HUES6 (cell line): ENCODE measurements at regions not wholly inside any gene's neighbourhood (a gene's known extent, or its start where the extent isn't known, plus 50 kb on each side); places are given as distances from the start of the nearest gene placed in this dataset.
"Not testable (repeated sequence)": the region's sequence is repeated elsewhere in the genome, so short reads cannot be mapped to it uniquely, and the experiment has no call there.

ENCODE experiments used
- H3K27ac ChIP-seq: 2 replicates; pipeline ENCODE4 v1.7.0; 2013; ENCODE audit warnings: low read depth, mild to moderate bottlenecking, low read length, inconsistent platforms
- H3K27me3 ChIP-seq: 2 replicates; pipeline ENCODE4 v1.6.1; 2013; ENCODE audit warnings: low read length; ENCODE audit not compliant: control insufficient read depth, insufficient read depth
- H3K36me3 ChIP-seq: 2 replicates; pipeline ENCODE4 v1.6.1; 2013; ENCODE audit warnings: low read length; ENCODE audit not compliant: control insufficient read depth, insufficient read depth
- H3K4me1 ChIP-seq: 2 replicates; pipeline ENCODE4 v1.6.1; 2013; ENCODE audit warnings: low read length; ENCODE audit not compliant: control insufficient read depth, insufficient read depth
- H3K4me3 ChIP-seq: 2 replicates; pipeline ENCODE4 v1.5.1; 2013; ENCODE audit warnings: low read depth, low read length
- H3K9ac ChIP-seq: one replicate; pipeline ENCODE4 v1.6.1; 2013; ENCODE audit warnings: mild to moderate bottlenecking, low read length
- H3K9me3 ChIP-seq: 2 replicates; pipeline ENCODE4 v1.6.1; 2013; ENCODE audit warnings: low read depth, low read length; ENCODE audit not compliant: control insufficient read depth, insufficient read depth

GRCh38 chr21:10346249-10346648 lies 175.1 kb upstream of the TPTE start:
- H3K9me3 ChIP-seq, result peaks cover 68% of the 10 kb centered on the region
- not testable (repeated sequence) for H3K27me3 ChIP-seq, H3K4me1 ChIP-seq, H3K36me3 ChIP-seq, H3K4me3 ChIP-seq, H3K9ac ChIP-seq, H3K27ac ChIP-seq

GRCh38 chr21:10346933-10347615 lies 174.3 kb upstream of the TPTE start:
- not testable (repeated sequence) for H3K36me3 ChIP-seq

GRCh38 chr21:10347675-10348074 lies 173.7 kb upstream of the TPTE start:
- not testable (repeated sequence) for H3K9ac ChIP-seq, H3K27me3 ChIP-seq, H3K4me3 ChIP-seq, H3K4me1 ChIP-seq, H3K36me3 ChIP-seq, H3K27ac ChIP-seq
- peaks cover 71% of the 10 kb centered on the region for H3K9me3 ChIP-seq

More at GRCh38 chr21:10346933-10347615, 174.3 kb upstream of the TPTE start:
- not testable (repeated sequence) for H3K27ac ChIP-seq, H3K4me1 ChIP-seq, H3K9ac ChIP-seq, H3K27me3 ChIP-seq, H3K4me3 ChIP-seq
- H3K9me3 ChIP-seq, result peaks cover 72% of the 10 kb centered on the region

GRCh38 chr21:10348150-10348549 lies 173.2 kb upstream of the TPTE start:
- not testable (repeated sequence) for H3K4me1 ChIP-seq, H3K36me3 ChIP-seq, H3K27ac ChIP-seq, H3K4me3 ChIP-seq, H3K27me3 ChIP-seq, H3K9ac ChIP-seq
- peaks cover 74% of the 10 kb centered on the region for H3K9me3 ChIP-seq

- not testable (repeated sequence) for H3K4me3 ChIP-seq, H3K36me3 ChIP-seq, H3K9ac ChIP-seq, H3K27ac ChIP-seq, H3K27me3 ChIP-seq, H3K4me1 ChIP-seq
- peaks cover 77% of the 10 kb centered on the region for H3K9me3 ChIP-seq
Observed at GRCh38 chr21:10354851-10355578, 166.4 kb upstream of the TPTE start.

DNA sequence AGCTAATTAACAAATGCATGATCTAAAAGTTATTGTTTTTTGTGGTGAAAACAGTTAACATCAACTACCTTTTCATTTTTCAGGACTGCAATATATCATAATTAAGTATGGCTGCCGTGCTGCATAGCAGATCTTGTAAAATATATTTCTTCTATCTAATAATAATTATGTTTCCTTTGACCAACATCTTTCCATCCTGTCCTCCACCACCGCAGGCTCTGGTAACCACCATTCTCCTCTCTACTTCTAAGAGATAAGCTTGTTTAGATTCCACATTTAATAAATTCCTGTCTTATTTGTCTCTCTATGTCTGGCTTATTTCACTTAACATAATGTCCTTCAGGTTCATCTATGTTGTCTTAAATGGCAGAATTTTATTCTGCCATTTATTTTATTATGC lies 162.3 kb upstream of the TPTE start:
- H3K9ac ChIP-seq, H3K27me3 ChIP-seq, H3K36me3 ChIP-seq, H3K4me3 ChIP-seq, H3K27ac ChIP-seq, H3K4me1 ChIP-seq: not testable (repeated sequence)
- H3K9me3 ChIP-seq, result peaks cover 85% of the 10 kb centered on the region

DNA sequence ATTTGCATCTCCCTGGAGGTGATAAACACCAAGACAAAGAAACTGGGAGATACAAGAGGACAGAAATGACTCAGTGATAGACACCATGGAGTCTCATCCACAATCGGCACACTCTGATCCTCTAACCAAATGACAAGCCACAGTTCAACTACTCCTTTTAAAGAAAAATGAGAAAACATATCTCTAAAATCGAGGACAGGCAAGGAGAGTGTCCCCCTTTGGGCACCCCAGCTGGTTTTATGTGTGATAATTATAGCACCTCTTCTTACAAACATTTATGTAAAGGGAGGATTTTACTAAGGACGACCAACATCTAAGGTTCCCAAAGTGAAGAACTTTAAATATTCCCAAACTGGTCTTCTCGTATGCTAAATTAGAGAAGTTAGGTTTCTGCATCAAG lies 161.5 kb upstream of the TPTE start:
- not testable (repeated sequence) for H3K9ac ChIP-seq, H3K36me3 ChIP-seq, H3K4me1 ChIP-seq, H3K27me3 ChIP-seq, H3K4me3 ChIP-seq, H3K27ac ChIP-seq
- peaks cover 82% of the 10 kb centered on the region for H3K9me3 ChIP-seq

DNA sequence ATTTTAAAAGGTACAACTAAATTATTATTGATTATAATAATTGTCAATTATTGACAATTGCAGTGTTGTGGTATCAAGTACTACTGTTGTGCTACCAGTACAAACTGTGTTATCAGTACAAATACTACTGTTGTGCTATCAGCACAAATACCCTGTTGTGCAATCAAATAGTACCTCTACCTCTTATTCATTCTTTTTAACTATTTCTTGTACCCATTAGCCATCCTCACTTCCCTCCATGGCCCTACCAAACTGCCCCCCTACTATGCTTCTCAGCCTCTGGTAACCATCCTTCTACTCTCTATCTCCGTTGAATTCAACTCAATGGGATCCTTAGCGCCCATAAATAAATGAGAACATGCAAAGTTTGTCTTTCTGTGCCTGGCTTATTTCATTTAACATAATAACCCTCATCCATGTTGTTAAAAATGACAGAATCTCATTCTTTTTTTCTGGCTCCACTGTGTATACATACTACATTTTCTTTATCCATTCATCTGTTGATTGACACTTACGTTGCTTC lies 160.1 kb upstream of the TPTE start:
- H3K9me3 ChIP-seq, result peaks cover 73% of the 10 kb centered on the region
- H3K9ac ChIP-seq, H3K4me1 ChIP-seq, H3K36me3 ChIP-seq, H3K27ac ChIP-seq, H3K27me3 ChIP-seq, H3K4me3 ChIP-seq: not testable (repeated sequence)

- not testable (repeated sequence) for H3K27ac ChIP-seq, H3K4me1 ChIP-seq, H3K9ac ChIP-seq, H3K27me3 ChIP-seq, H3K36me3 ChIP-seq, H3K4me3 ChIP-seq
- peaks cover 64% of the 10 kb centered on the region for H3K9me3 ChIP-seq
Observed at GRCh38 chr21:10362816-10363215, 158.6 kb upstream of the TPTE start.

- not testable (repeated sequence) for H3K9ac ChIP-seq, H3K27ac ChIP-seq, H3K4me3 ChIP-seq, H3K4me1 ChIP-seq, H3K36me3 ChIP-seq, H3K27me3 ChIP-seq
- peaks cover 61% of the 10 kb centered on the region for H3K9me3 ChIP-seq
Observed at GRCh38 chr21:10363321-10363720, 158.1 kb upstream of the TPTE start.

DNA sequence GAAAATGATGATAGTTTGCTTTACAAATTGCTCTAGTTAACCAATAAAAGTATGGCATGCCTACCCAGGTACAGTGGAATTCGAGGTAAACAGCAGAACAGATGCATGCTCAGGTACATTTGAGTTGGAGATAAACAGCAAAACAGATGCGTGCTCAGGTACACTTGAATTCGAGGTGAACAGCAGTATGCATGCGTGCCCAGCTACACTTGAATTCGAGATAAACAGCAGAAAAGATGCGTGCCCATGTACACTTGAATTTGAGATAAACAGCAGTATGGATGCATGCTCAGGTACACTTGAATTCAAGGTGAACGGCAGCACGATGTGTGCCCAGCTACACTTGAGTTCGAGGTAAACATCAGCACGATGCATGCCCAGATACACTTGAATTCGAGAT lies 155.2 kb upstream of the TPTE start:
- not testable (repeated sequence) for H3K4me3 ChIP-seq, H3K9ac ChIP-seq, H3K27ac ChIP-seq, H3K36me3 ChIP-seq, H3K4me1 ChIP-seq, H3K27me3 ChIP-seq
- peaks cover 38% of the 10 kb centered on the region for H3K9me3 ChIP-seq
